SW480 (cell line): ENCODE measurements at regions not wholly inside any gene's neighbourhood (a gene's known extent, or its start where the extent isn't known, plus 50 kb on each side); places are given as distances from the start of the nearest gene placed in this dataset.

Source experiments
- DNase-seq: peaks from one replicate; pipeline ENCODE4 v3.0.0-alpha.2; 2016; ENCODE audit warnings: low spot score

DNA sequence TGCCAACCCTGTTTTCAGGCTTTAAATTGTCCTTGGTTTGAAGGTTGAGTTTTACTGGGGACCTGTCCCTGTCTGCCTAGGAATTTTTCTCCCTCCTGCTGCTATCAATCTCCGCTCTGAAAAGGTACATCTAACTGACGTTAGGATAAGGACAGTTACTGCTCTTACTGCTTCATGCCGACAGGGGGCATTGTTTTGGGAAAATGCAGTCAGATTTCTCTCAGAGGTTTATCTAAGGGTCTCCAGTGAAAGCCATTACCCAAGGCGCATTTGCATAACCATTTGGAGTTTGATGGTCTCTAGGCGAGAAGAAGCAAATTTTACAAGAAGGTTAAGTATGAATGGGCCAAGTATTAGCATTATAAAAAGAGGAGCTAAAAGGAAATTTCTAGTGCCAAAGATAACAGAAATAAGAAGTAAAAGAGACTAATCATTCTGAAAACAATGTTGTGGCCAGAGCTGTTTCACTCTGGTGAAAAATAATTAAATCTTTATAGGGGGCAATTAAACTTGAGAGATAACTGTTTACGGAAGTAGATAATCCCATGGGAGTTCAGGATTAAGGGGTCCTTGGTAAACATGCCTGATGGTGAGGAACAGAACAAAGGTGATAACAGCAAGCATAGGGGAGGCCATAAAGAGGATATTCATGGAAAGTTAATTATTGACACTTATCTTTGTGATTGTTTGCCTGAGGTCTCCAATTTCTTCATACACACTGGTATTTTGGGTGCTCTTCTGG, 605.0 kb downstream of the MTRR start:
- DNase-seq, result no peak

DNA sequence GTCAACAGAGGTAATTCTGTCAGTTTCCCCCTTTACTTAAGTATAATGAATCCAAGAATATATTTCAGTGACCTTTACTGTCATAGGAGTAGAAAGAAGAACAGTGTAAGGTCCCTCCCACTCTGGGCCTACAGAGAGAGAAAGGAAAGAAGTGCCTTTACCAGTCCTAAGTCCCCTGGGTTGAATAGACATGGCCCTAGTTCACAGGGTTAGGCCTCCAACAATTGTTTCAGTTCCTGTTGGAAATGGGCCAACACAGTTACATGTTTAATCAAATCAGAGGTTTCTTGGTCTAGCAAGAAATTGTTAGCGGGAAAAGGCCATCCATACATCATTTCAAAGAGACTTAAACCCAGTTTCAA, 605.6 kb downstream of the MTRR start:
- DNase-seq, result no peak

DNA sequence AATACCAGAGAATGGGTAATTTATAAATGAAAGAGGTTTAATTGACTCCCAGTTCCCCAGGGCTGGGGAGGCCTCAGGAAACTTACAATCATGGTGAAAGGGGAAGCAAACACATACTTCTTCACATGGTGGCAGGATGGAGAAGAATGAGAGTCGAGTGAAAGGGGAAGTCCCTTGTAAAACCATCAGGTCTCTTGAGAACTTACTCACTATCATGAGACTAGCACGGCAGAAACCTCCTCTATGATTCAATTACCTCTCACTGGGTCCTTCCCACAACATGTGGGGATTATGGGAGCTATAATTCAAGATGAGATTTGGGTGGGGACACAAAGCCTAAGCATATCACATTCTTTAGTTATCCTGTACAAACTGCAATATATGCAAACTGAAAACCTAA, 609.4 kb downstream of the MTRR start:
- no peak for DNase-seq

DNA sequence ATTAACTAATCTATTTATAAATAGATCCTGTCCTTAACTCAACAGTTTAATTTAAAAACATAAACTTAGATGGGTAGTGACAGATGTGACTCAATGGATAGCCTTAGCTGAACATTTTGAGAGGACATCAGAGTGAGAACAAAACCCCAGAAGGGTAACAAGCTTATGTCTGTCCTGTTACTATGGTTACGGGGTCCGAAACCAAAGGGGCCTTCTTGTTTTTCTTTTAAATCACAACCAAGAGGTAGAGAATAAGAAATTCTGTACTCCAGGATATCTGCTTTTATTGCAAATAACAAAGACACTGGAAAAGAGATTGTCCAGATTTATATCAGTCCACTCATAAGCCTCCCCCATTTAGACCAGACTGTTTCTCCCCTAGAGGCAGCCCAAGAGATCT, 612.1 kb downstream of the MTRR start:
- no peak for DNase-seq

DNA sequence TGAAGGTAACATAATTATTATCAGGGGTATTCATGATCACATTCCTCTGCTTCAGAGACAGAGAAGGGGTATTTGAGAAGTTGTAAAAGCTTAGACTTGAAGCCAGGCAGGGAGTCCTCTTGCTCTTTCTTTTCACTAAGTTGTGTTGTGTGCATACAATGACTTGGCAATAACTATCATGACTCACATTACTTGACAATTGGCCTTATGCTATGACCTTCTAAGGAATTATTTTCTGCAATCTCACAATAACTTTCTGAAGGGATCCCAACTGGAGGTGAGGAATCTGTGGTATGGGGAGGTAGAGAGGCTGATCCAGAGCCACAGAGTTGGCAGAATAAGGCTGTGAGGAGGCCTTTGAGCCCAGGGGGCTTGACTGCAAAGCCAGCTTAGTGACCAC, 622.3 kb downstream of the MTRR start:
- no peak for DNase-seq

DNA sequence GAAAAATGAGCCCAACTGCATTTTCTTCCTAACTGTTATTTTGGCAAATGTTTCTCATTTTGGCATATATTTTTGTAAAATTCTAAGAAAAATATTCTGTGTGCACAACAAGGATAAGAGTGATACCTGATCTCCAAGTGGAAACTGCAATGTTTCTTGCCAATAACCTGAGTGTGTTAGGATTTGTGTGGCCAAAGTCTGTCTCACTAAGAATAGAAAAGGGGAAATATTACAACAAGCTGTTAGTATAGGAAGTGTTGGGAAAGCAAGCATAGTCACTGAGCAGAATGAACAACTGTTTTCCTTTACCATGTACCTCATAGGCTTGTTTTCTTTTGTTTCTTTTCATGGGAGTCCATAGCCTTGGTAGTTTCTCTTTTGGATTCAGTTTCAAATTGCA, 624.2 kb downstream of the MTRR start:
- DNase-seq, result no peak

DNA sequence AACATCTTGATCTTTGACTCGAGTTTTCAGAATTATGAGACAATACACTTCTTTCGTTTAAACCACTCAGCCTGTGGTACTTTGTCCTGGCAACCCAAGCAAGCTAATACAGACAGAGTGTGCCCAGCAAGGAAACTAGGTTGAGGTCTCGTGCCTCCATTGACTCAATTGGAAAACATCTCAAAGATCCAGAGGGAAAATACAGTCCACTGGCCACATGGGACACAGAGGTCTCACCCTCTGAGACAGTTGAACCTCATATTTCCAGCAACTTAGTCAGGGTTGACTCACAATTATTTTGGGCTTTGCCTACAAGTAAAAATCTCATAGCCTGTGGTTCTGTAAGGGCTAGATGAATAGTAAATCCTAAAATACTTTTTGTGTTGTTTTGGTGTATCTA, 631.5 kb downstream of the MTRR start:
- no peak for DNase-seq

DNA sequence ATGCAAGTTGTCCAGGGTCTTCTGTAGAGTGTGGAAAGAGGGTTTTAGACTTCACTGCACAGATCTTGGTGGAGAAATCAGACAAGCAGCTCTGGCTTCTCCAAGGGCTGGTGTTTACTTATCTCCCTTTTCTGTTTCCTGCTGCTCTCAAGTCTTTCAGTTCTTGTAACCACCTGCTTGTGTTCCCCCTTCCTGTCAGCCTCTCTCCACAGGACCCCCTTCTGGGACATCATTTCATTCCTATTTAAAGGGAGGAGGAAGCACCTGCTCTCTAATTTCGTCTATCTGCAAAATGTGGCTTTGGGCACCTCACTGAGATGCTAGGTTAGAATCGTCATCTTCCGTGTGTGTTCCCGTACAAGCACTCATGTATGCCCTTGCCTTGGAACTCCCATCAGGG, 636.2 kb downstream of the MTRR start:
- DNase-seq, result no peak

DNA sequence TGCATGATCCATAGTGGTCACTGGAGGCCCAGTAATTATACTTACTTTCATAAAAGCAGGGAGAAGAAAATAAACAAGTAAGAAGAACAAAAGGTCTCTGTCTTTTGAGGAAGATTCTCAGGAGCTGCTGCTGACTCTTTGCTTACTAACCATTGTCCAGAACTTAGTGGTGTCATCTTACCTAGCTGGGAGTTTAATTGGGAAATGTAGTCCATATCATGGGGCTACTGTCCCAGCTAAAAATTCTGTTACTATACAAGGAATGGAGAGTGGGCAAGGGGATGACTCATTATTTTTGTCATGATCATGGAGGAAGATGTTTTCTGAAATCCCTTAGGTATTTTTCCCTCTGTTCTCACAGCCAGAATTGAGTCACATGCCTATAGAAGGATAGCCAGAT, 639.3 kb downstream of the MTRR start:
- DNase-seq, result no peak

DNA sequence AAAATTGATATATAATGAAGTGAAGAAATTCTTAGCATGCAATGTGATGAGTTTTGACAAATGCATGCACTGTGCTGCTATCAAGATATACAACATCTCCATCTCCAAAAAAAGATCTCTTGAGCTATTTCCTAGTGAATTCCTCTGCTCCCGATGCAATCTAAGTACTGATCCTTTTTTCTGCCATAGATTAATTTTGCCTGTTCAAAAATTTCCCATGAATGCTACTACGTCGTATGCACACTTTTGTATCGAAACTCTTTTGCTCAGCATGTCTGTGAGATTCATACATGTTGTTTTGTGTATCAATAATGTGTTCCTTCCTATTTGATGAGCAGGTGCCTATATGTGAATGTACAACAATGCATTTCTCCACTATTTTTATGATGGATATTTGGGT, 647.4 kb downstream of the MTRR start:
- DNase-seq, result no peak

DNA sequence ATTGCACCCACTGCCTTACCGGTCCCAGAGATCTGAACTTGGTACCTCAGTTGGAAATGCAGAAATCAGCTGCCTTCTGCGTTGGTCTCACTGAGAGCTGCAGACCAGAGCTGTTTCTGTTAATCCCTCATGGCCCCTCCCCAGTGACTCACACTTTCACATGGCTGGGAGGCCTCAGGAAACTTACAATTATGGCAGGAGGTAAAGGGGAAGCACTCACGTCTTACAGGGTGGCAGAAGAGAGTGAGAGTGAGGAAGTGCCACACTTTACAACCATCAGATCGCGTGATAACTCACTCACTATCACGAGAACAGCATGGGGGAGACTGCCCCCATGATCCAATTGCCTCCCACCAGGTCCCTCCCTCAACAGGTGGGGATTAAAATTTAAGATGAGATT, 648.5 kb downstream of the MTRR start:
- DNase-seq, result no peak

DNA sequence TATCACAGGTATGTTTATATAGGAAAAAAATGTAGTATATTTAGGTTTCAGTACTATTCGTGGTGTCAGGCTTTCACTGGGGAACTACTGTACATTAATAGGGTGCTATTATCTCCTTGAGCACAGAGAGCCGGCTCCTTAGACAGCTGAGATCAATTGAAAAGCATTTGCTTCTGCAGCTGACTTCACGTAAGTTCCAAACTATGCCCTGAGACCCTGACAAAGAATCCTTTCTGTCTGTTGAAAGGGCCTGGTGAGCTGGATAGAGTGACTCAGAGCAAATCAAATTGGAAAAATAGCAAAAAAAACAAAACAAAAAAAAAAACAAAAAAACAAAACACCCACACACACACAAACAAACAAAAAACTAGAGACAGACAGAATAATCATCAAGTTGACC, 652.0 kb downstream of the MTRR start:
- DNase-seq, result no peak

DNA sequence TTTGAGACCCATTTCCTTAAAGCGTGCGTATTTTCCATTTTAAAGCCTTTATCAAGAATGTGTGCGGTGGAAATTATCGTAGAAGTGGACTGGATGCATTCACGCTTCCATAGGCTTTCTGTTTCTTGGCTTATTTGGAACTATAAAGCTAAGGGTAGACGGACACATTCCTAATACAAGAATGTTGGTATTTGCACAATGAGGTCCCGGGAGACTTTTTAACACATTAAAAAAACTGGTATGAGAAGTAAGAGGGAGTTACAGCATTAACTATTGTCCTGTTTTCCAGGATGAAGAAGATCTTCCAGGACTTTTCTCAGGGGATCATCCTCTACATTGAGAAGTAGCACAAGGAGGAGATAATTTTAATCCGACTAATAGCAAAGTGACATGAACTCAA, 653.0 kb downstream of the MTRR start:
- DNase-seq, result no peak

DNA sequence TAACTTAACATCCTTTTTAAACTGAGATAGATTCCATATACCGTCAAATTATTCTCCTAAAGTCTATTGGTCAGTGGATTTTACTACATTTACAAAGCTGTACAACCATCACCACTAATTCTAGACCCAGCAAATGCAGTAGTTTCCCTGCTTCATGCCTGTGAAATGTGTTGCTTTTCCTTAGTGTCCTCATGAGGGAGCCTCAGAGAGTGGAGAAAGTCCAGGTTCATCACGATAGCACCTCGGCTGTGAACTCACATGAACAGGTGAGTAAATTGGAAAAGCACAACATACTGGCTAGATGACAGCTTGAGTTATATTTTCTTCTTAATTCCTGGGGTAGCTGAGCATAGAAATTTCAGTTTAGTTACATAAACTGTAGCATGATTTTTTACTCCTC, 653.7 kb downstream of the MTRR start:
- no peak for DNase-seq

DNA sequence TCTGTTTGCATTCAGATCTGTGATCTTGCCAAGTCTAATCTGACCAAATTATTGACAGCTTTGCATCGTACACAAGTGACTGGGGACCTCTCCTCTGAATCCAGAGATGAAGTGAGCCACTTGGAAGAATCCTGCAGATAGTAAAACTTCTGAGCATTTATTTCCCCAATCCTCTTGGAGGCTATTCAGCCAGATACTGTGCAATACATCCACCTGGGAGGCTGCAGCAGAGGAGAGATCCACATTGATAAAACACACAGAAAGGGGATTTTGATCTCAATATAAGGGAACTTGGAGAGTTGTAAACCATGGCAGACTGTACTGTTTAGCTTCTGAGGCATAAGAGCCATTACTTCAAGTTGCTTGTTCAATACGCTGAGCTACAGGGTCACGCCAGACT, 654.6 kb downstream of the MTRR start:
- no peak for DNase-seq

DNA sequence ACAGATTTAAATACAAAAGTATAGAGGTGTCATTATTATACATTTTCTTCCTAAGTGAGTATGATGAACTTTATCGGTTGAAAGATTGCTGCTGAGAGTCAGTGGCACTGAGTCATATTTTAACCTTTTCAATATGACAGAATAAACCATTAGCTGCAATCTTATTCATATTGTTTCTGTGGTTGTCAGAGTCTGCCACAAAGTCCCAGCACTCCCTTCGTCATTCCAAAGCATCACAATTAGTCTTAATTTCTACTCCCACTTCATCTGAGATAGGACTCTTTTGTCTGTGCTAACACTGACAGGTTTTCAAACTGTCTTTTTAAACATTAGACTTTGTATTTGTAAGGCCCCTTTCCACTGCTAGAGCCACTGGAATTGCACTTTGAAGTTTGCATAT, 656.9 kb downstream of the MTRR start:
- DNase-seq, result no peak

DNA sequence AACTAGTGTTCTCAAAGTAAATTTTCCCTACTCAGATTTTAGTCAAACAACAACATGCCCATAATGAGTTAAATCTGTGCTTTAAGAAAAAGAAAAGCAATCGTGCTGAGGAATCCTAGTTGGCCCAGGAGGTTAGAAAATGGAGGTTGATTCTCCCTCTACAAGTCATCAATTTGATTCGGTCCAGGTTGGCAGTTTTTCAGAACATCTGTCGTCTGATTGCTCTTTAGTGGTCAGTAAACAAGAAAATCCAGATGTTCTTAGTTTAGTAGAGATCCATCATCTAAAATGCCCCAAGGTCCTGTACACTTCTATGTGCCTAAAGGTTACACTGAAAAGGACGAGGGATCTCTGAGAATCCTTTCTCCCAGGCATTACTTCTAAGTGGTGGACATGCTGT, 659.2 kb downstream of the MTRR start:
- no peak for DNase-seq

DNA sequence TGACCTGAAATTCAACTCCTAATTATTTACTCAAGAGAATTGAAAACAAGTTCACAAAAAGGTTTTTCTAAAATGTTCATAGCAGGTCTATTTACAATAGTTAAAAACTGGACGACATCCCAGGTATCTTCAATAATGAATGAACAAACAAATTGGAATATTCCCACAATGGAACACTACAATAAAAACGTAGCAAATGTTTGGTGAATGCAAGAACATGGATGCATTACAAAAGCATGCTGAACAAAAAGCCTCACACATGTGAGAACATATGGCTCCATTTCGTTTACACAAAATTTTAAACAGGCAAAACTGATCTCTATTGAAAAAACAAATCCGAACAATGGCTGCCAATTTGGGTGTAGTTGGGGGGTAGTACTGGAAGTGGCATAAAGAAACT, 669.9 kb downstream of the MTRR start:
- DNase-seq, result no peak

DNA sequence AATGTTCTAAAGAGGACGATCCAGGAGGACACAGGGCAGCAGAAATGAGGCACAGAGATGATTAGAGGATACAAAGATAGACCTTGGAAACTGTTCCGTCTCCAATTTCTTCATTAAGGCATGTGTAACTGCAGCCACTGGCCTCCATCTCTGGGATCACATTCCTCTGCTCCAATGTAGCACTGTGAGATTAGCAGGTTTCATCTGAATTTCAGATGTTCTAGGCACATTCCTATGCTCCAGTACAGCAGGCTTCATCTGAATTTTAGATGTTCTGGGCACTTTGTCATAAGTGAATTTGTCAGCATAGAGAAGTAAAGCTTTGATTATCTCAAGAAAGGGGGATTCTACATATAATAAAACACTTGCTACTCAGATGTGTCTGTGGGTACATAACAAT, 671.4 kb downstream of the MTRR start:
- no peak for DNase-seq

DNA sequence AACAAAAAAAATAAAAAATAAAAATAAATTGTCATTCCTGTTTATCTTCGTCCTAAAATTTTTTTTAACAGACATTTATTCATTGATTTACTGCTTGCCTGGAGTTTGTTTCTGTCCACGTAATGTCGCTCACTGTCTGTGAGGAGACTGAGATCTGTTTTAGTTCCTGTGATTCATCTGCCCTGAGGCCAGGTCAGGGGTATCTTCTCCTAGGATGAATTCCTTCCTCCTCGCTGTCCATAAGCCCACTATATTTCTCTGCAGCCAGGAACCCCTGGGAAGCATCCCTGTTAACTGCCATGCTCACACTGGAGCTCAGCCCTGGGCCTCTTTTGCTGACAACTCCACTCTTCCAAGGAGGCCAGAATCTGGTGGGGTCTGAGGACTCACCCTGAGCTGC, 682.0 kb downstream of the MTRR start:
- no peak for DNase-seq

DNA sequence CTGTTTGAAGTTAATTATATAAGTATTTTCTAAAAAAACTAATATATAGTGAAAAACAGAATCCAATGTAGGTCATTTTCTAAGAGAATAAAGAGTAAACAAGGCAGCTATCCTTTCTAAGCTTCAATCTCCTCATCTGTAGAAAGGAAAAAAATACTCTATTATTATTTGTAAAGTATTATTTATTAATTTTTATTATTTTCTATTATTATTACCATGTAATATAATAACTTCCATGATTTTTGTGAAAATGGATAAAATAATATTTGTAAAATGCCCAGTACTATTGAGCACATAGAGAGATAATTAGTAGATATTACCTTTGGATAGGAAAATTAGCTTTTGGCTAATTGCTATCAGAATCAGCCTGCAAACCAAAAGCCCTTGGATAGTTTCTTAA, 684.4 kb downstream of the MTRR start:
- no peak for DNase-seq

DNA sequence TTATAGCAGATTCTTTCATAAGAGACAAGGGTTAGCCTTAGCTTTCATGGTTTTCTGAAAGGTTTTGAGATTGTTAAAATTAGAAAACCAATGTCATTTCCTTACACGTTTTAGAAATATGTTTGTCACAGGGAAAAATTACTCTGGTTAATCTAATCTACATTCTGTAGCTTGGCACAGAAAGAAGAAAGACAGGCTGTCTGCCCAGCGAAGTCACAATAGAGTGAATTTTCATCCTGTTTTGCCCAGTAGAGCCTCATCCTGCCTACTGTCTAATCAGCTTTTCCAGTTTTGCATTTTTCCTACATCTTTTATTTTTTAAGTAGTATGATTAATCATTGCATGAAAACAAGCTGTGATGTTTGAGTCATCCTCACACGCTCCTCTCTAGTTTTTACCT, 688.8 kb downstream of the MTRR start:
- DNase-seq, result no peak

DNA sequence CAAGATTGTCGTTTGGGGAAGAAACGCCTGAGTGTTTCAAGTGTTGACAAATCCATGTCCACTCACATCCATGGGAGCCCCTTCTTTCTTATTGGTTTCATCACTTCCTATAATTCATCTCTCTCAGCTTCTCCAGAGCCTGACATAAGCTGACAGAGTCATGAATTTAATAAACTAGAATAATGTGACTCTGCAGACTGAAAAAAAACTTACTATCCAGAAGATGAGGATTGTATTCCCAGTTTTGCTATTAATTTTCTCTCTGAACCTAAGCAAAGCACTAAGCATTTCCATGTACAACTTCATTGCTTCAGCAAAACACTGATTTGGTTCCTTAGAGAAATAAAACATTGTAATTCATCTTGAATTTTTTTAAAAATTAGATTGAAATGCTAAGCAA, 691.8 kb downstream of the MTRR start:
- no peak for DNase-seq

DNA sequence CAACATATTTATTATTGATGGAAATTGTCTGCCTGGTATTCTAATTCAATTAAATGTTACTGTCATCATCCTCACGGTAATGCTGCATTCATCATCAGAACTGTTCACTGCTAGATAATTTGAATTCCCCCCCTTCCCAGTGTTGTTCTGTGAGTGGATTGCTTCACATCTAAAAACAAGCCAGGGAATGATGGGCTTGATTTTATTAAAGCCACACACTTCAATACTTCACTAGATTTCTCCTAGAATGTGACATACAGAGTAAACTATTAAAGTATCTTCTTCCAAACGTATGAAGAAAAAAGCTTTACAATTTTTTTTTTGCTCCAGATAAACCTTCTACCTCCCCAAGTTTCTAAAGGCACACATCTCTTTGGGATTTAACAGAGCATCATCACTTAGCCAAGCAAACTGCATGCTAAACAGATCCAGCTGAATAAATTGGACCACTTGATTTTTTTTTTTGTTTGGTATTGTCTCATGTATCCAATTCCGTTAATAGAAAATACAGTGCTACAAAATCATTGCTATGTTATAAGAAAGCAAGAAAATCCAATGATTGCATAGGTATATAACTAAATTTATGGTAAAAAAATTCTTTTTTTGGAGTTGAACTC, 692.4 kb downstream of the MTRR start:
- DNase-seq, result no peak
